Renal cortex interstitium (tissue), 11 donors: ENCODE measurements at regions not wholly inside any gene's neighbourhood (a gene's known extent, or its start where the extent isn't known, plus 50 kb on each side); places are given as distances from the start of the nearest gene placed in this dataset.

ENCODE experiments used
- DNase-seq, 11 donors: peaks; one replicate each; pipeline ENCODE4 v3.0.0-alpha.2; 2013; ENCODE audit warnings: low read depth in 9 of 11, low spot score in 4 of 11; ENCODE audit errors: extremely low read depth in 1 of 11

- no peak for DNase-seq
Observed at GRCh38 chr14:104314251-104314941, 176.0 kb downstream of the KIF26A start.

DNA sequence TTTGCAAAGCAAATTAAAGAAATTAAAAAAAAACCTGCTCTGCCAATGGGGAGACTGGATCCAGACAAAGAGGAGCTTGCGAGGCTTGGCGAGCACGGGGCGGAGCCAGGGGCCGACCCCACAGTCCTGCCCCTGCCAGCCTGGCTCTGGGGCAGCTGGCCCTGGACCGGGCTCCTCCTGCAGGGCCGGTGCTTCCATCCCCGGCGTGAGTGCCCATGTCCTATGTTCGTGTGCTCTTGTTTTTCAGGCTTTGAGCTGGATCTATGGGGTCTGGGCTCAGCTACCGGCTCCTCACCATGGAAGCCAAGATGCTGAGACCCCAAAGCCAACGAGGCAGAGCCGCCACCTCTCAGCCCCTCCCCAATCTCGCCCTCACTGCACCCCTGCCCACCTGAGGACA lies 176.8 kb downstream of the KIF26A start:
- DNase-seq, result no peak

DNA sequence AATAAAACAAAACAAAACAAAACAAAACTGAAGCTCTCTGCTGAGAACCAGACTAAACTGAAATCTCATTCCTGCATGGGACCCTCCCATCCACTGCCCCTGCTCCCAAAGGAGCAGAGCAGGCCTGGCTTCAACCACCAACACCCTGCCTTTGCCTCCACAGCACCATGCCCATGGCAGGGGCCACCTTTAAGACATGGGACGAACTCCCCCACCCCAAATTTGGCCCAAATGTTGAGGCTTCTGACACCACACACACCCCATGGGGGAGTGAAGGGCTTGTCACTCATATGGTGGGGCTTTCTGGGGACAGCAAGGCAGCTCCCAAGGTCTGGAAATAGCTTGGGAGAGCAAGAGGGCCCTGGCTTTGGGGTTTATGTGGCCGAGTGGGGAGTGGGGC lies 177.2 kb downstream of the KIF26A start:
- no peak for DNase-seq

GRCh38 chr14:104316121-104316722 lies 177.8 kb downstream of the KIF26A start:
- no peak for DNase-seq

DNA sequence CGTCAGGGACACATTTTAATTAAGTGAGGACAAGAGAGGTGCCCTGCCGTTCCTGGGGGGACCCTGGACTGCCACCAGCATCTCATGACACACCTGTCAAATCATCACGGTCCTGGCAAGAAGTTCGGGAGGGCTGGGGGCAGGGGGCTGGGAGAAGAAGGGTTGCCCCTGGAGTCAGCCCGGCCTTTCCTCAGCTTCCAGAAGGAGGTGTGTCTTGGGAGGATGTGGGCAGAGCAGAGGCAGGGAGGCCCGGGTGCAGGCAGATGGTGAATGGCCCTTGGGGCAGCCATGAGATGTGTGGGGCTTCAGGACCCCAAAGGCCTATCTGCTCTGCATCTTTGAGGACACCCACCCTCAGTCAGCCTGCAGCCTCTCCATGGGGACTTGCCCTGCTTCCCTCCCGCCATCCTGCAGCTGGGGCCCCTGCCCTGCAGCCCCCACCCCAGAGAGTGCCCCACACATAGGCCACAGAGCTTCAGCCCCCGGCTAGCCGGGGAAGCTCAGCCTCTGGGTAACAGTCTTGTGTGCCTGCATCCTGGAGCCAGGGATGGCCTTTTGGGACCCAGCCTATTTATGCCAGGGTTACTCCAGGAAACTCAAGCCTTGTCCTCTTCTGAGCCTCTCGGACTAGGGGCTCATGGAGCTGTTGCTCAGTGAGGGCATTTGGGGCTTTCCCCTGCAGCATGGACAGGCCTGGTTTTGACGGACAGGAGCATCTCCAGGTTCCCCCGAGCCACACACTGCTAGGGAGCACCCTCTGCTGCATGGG lies 178.5 kb downstream of the KIF26A start:
- no peak for DNase-seq

DNA sequence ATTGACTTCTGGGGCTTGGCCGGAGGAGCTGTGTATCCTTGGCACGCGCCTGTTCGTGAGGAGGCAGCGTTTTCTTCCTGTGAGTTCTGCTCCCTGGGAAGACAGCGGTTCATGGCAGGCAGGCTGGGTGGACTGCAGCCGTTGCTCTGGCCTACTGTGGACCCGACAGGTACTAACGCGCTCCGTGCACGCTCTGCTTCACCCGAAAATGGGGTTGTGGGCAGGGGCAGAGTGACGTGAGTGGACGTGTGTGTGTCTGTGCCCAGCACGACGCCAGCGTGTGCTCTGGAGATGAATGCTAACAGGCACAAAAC lies 179.1 kb downstream of the KIF26A start:
- DNase-seq, result no peak

- no peak for DNase-seq
Observed at GRCh38 chr14:104317975-104318557, 179.7 kb downstream of the KIF26A start.

DNA sequence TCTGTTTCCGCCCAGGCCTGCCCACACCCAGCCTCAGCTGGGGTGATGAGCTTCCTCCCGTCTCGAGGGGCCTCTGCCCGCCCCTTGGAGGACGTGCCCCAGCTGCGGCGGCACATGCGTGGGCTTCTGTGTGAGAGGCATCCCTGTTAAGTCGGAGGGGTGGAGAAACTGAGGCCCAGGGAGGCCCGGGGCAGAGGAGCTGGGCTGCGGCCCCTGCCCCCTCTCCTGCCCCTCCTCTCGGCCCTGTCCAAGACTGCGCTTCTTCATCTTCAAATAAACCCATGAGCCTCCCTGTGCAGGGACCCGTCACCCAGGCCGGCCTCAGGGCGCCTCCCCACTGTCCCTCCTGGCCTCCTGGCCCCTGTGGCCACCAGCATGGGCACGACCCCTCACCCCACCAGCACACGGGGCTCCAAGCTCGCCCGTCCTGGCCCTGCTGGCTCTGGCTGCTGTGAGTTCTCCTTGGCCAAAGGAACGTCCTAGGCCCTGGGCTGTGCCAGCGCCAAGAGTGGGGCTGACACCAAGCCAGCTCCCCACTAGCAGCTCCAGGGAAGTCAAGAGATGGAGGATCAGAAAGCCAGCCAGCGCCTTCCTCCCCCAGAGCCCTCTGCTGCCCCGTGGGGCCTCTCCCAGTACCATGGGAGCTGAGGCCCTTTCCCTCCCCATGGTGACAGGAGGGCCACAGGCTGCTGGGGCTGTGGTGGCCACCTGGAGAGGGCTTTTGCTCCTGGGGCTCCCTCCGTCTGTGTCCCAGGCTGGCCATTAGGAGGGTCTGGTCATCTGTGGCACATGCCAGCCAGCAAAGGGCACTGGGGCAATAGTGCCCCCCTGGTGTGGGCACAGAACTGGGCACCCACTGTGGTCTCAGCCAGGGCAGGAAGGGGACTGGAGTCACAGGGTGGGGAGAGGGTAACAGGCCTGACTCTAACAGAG lies 180.4 kb downstream of the KIF26A start:
- DNase-seq, result no peak

GRCh38 chr14:104319491-104320241 lies 181.3 kb downstream of the KIF26A start:
- DNase-seq, result no peak

GRCh38 chr14:104320611-104321086 lies 182.3 kb downstream of the KIF26A start:
- DNase-seq, result no peak

DNA sequence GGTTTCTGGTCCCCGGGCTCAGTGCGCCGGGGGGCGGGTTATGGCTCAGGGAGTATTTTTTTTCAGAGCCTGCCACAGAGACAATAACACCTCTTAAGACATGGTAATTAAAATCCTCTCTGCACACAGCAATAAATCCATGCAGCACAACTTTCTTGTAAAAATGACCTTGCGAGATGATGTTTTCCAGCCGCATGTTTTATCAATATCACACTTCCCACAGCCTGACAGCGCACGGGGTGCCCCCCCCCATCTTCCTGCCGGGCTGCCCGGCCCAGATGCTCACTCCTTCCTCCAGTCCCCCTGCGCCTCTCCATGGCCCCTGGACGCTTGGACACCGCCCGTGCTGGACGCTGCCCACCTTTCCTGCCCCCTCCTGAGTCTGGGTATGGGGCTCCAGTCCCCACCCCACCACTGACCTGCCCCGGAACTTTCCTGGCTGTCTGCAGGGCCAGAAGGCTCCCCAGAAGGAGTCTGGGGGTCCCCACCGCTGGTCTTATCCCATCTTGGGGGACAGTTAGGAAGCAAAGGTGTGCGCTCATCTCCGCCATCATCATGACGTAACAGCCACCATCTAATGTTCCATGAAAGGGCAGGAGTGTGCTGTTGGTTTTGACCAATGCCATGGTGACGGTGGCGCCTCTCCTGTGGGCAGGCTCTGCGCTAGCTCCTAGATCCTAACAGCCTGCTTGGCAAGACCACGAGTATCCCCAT lies 182.9 kb downstream of the KIF26A start:
- DNase-seq, result no peak

GRCh38 chr14:104321802-104322130 lies 183.4 kb downstream of the KIF26A start:
- DNase-seq, result no peak

- DNase-seq, result no peak
Observed at GRCh38 chr14:104322531-104323366, 184.4 kb downstream of the KIF26A start.

DNA sequence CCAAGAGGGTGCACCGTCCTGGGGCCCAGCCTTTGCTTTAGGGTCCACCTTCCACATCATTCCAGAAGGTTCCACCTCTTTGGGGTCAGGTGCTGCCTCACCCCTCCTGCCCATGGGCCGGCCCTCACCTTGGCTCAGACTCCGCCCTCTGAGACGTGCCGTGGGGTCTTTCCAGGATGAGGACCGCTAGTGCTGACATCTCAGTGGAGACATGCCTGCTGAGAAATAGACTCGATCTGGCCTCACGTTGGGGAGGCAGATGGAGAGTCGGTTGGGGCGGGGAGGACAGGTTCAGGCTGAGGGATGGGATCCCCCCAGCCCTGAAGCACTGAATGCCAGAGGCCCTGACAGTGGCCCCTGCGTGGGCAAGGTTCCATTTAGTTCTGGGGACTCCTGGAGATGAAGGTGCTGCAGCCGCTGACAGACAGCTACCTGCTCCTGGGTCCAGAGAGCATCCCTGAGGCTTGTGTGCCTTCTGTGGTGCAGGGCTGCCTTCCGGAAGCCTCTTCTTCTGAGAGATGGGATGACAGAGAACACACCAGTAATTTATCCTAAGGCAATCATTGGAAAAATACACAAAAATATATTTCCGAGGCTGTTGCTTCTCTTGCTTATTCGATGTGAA lies 185.3 kb downstream of the KIF26A start:
- DNase-seq, result no peak

- no peak for DNase-seq
Observed at GRCh38 chr14:104326848-104327247, 188.5 kb downstream of the KIF26A start.

DNA sequence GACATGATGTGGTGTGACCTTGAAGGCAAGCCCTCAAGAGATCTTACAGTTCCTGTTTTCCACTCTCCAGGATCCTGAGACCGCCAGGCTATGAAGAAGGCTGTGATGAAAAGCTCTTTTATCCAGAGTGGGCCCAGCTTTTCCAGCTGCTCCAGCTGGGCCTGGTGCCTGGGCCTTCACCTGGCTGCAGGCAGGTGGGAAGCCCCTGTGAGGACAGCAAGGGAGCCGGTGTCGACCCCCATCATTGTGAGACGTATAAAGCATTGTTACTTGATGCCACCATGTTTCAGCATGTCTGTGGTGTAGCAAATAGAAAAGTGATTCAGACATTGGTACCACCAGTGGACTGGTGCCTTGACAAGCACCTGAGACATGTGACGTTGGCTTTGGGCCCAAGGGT lies 190.2 kb downstream of the KIF26A start:
- no peak for DNase-seq

- DNase-seq, result no peak
Observed at GRCh38 chr14:104329793-104330192, 191.4 kb downstream of the KIF26A start.
